IMR-90 (cell line): ENCODE measurements at regions not wholly inside any gene's neighbourhood (a gene's known extent, or its start where the extent isn't known, plus 50 kb on each side); places are given as distances from the start of the nearest gene placed in this dataset.

Source experiments
- ATAC-seq: fragments of 200-7000 bp; cut with Tn5 transposase; 2 replicates; pipeline ENCODE4 v1.9.1; 2020; ENCODE audit warnings: low read depth, mild to moderate bottlenecking, moderate library complexity
- BruUV-seq: library from RNA; stranded (reverse); fragments of 400-500 nt; replicated peaks from 2 replicates; lab custom pipeline; 2021; lab: Mats Ljungman, UMichigan
- CTCF ChIA-PET: fragments of 300-600 bp; formaldehyde crosslinking; extraction: SDS; loops from one replicate; lab custom pipeline; 2021; ENCODE audit warnings: antibody characterized with exemption; lab: Yijun Ruan, JAX
- POLR2A ChIA-PET: fragments of 300-600 bp; sonication (Branson Sonifier 250); formaldehyde crosslinking; loops from one replicate; lab custom pipeline; 2022; ENCODE audit warnings: antibody characterized with exemption; ENCODE audit not compliant: unreplicated experiment; lab: Charles Lee
- DNase-seq: peaks from one replicate; pipeline ENCODE4 v3.0.0; 2013
- H2AFZ ChIP-seq: replicated peaks from 2 replicates; pipeline ENCODE3; 2013; ENCODE audit warnings: low read length, mild to moderate bottlenecking; ENCODE audit not compliant: poor library complexity
- H2AK5ac ChIP-seq: 2 replicates; pipeline ENCODE4 v1.6.1; 2013; ENCODE audit warnings: low read depth, low read length, inconsistent platforms
- H2AK9ac ChIP-seq: replicated peaks from 2 replicates; pipeline ENCODE3; 2013; ENCODE audit warnings: mild to moderate bottlenecking, low read depth, low read length, moderate library complexity; ENCODE audit not compliant: poor library complexity
- H2BK120ac ChIP-seq: 2 replicates; pipeline ENCODE4 v1.6.1; 2013; ENCODE audit warnings: low read depth, low read length, inconsistent platforms
- H2BK15ac ChIP-seq: 3 replicates; pipeline ENCODE4 v1.6.1; 2013; ENCODE audit warnings: low read depth, low read length, inconsistent platforms
- H2BK20ac ChIP-seq: 2 replicates; pipeline ENCODE4 v1.6.1; 2013; ENCODE audit warnings: low read depth, mild to moderate bottlenecking, inconsistent platforms, low read length, moderate library complexity
- H2BK5ac ChIP-seq: 2 replicates; pipeline ENCODE4 v1.6.1; 2013; ENCODE audit warnings: mild to moderate bottlenecking, low read depth, low read length, inconsistent platforms; ENCODE audit not compliant: poor library complexity, severe bottlenecking
- H3K14ac ChIP-seq: replicated peaks from 2 replicates; pipeline ENCODE4 v1.6.1; 2013; ENCODE audit warnings: low read depth, low read length, inconsistent platforms
- H3K18ac ChIP-seq: 2 replicates; pipeline ENCODE4 v1.6.1; 2013; ENCODE audit warnings: low read depth, low read length, control low read depth
- H3K23ac ChIP-seq: 2 replicates; pipeline ENCODE4 v1.6.1; 2013; ENCODE audit warnings: low read depth, low read length, inconsistent platforms
- H3K27ac ChIP-seq: 2 replicates; pipeline ENCODE4 v1.5.1; 2013; ENCODE audit warnings: mild to moderate bottlenecking, control low read depth, low read length; ENCODE audit not compliant: insufficient read depth
- H3K27me3 ChIP-seq: 2 replicates; pipeline ENCODE4 v1.6.1; 2013; ENCODE audit warnings: low read length; ENCODE audit not compliant: control insufficient read depth, insufficient read depth
- H3K36me3 ChIP-seq: 2 replicates; pipeline ENCODE4 v1.6.1; 2013; ENCODE audit warnings: low read length, mixed read lengths; ENCODE audit not compliant: control insufficient read depth, insufficient read depth
- H3K4ac ChIP-seq: 2 replicates; pipeline ENCODE4 v1.6.1; 2013; ENCODE audit warnings: low read depth, low read length, inconsistent platforms
- H3K4me1 ChIP-seq: 2 replicates; pipeline ENCODE4 v1.6.1; 2013; ENCODE audit warnings: low read length, mixed read lengths; ENCODE audit not compliant: control insufficient read depth, insufficient read depth
- H3K4me2 ChIP-seq: 2 replicates; pipeline ENCODE4 v1.6.1; 2013; ENCODE audit warnings: low read depth, mild to moderate bottlenecking, control low read depth, low read length, moderate library complexity
- H3K4me3 ChIP-seq: 2 replicates; pipeline ENCODE4 v1.5.1; 2013; ENCODE audit warnings: low read depth, mild to moderate bottlenecking, control low read depth, low read length, moderate library complexity; ENCODE audit not compliant: insufficient read depth
- H3K56ac ChIP-seq: 2 replicates; pipeline ENCODE4 v1.6.1; 2013; ENCODE audit warnings: low read length, inconsistent platforms; ENCODE audit not compliant: insufficient read depth; ENCODE audit errors: extremely low read depth
- H3K79me1 ChIP-seq, 2 experiments: 2 replicates each; pipeline ENCODE4 v1.6.1; 2013; ENCODE audit warnings: low read length in 2 of 2, inconsistent platforms in 1 of 2, low read depth in 1 of 2
- H3K9ac ChIP-seq: 2 replicates; pipeline ENCODE4 v1.6.1; 2013; ENCODE audit warnings: low read depth, low read length, control low read depth
- H3K9me1 ChIP-seq: 2 replicates; pipeline ENCODE4 v1.6.1; 2013; ENCODE audit warnings: low read length, inconsistent platforms; ENCODE audit not compliant: insufficient read depth
- H3K9me3 ChIP-seq: 2 replicates; pipeline ENCODE4 v1.6.1; 2013; ENCODE audit warnings: low read length; ENCODE audit not compliant: control insufficient read depth, insufficient read depth
- H4K20me1 ChIP-seq: 2 replicates; pipeline ENCODE4 v1.6.1; 2013; ENCODE audit warnings: low read length, inconsistent platforms; ENCODE audit not compliant: insufficient read depth
- H4K5ac ChIP-seq: 2 replicates; pipeline ENCODE4 v1.6.1; 2013; ENCODE audit warnings: mild to moderate bottlenecking, low read depth, low read length, control low read depth
- H4K8ac ChIP-seq, 2 experiments: 2 replicates each; pipeline ENCODE4 v1.6.1; 2013; ENCODE audit warnings: low read depth in 2 of 2, low read length in 2 of 2, control low read depth in 1 of 2, inconsistent platforms in 1 of 2
- H4K91ac ChIP-seq: 2 replicates; pipeline ENCODE4 v1.6.1; 2013; ENCODE audit warnings: low read depth, low read length, inconsistent platforms; ENCODE audit not compliant: insufficient read depth
- BHLHE40 ChIP-seq: fragments of 150-350 bp; IDR thresholded peaks from 2 replicates; pipeline ENCODE4 v1.6.1; 2016; ENCODE audit warnings: mild to moderate bottlenecking, low read depth, low read length
- CEBPB ChIP-seq: IDR thresholded peaks from 2 replicates; pipeline ENCODE4 v1.6.1; 2012; ENCODE audit warnings: low read depth, low read length, improper control_type of control experiment
- CHD1 ChIP-seq: IDR thresholded peaks from 2 replicates; pipeline ENCODE4 v1.6.1; 2012; ENCODE audit warnings: low read depth, low read length, improper control_type of control experiment
- FOS ChIP-seq: fragments of 150-350 bp; IDR thresholded peaks from 2 replicates; pipeline ENCODE4 v1.6.1; 2016; ENCODE audit warnings: low read depth, low read length
- MXI1 ChIP-seq: IDR thresholded peaks from 2 replicates; pipeline ENCODE4 v1.6.1; 2012; ENCODE audit warnings: low read depth, mild to moderate bottlenecking, low read length, moderate library complexity, borderline replicate concordance
- NFE2L2 ChIP-seq: fragments of 150-350 bp; IDR thresholded peaks from 2 replicates; pipeline ENCODE4 v1.6.1; 2016; ENCODE audit warnings: low read depth, mild to moderate bottlenecking, low read length
- POLR2A ChIP-seq: IDR thresholded peaks from 2 replicates; pipeline ENCODE4 v1.6.1; 2012; ENCODE audit warnings: mild to moderate bottlenecking, low read depth, low read length
- RAD21 ChIP-seq: IDR thresholded peaks from 2 replicates; pipeline ENCODE4 v1.6.1; 2012; ENCODE audit warnings: low read length, improper control_type of control experiment
- RFX5 ChIP-seq: IDR thresholded peaks from 2 replicates; pipeline ENCODE4 v1.8.0; 2012; ENCODE audit warnings: low read depth, mild to moderate bottlenecking, low read length, moderate library complexity
- WGBS, 2 experiments: methylation state at CpG; one replicate each; pipeline versions ENCODE4 v1.1.5 to v1.1.7; 2013; ENCODE audit warnings: missing lambda C conversion rate in 2 of 2; ENCODE audit not compliant: insufficient read length in 1 of 2; ENCODE audit errors: extremely low coverage in 2 of 2; 5-methylcytosine and 5-hydroxymethylcytosine counted together
- dilution Hi-C: fragments of 300-500 bp; cut with HindIII; formaldehyde crosslinking; loops from one replicate; pipeline ENCODE4 v1.14.3; 2018; ENCODE audit warnings: low sequenced_read_pairs; ENCODE audit not compliant: unreplicated experiment
- in situ Hi-C: fragments of 300-500 bp; cut with MboI; formaldehyde crosslinking; loops from 3 replicates; pipeline ENCODE4 v1.14.3; 2019; ENCODE audit warnings: low sequenced_read_pairs, inconsistent platforms, mixed read lengths
- intact Hi-C: fragments of 100-400 bp; cut with micrococcal nuclease; formaldehyde crosslinking; loops from 2 replicates; pipeline ENCODE4 v1.10.0; 2022

DNA sequence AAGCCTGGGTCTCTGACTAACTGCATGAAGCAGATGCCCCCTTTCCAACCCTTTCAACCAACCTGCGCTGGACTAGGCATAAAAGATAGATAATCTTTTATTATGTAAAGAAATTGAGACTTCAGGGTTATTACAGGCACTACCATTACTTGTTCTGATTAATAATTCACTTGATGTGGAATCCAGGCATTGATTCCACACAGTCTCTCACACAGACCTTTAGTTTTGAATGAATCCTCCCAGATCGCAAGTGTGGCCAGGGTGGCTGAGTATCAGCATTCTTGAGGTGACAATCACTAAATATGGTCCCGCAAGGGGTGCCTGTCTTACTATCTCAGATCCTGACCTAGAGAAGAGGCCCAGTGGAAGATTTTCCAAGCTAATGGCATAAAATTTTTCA, 368.9 kb upstream of the ONECUT1 start:
- Histone ChIP-seq H4K8ac (no peak overlapping the region), H3K4me3 (no peak overlapping the region), H3K79me1 (no peaks in the 10 kb centered on the region), H4K20me1 (no peaks in the 10 kb centered on the region), H2BK5ac (no peak overlapping the region), H3K23ac (no peak overlapping the region), H3K4me2 (no peak overlapping the region), H3K9ac (no peak overlapping the region), H3K14ac (no peak overlapping the region), H3K27me3 (no peaks in the 10 kb centered on the region), H3K18ac (no peak overlapping the region), H3K27ac (no peak overlapping the region), H2BK20ac (no peak overlapping the region), H2AK9ac (no peak overlapping the region), H3K56ac (no peak overlapping the region), H3K4me1 (no peaks in the 10 kb centered on the region), H4K91ac (no peak overlapping the region), H2BK120ac (no peak overlapping the region), H3K36me3 (no peaks in the 10 kb centered on the region), H3K4ac (no peak overlapping the region), H2AK5ac (no peak overlapping the region), H3K9me3 (peaks cover 12% of the 10 kb centered on the region), H2BK15ac (no peak overlapping the region), H4K5ac (no peak overlapping the region), H2AFZ (no peak overlapping the region), H3K9me1 (no peaks in the 10 kb centered on the region)
- intact Hi-C loops (no loop called here), in situ Hi-C loops (no loop called here), dilution Hi-C loops (no loop called here)
- WGBS, 2 experiments, result 100% methylated on average over 1 of the region's 3 CpGs; no CpG with 5 or more reads in 1 of the 2 experiments
- DNase-seq (no peak), ATAC-seq (no peak)
- no TSS peak for BruUV-seq
- CTCF ChIA-PET, result no interaction called here
- POLR2A ChIA-PET, result no interaction called here
- no peak for TF ChIP-seq BHLHE40
- TF ChIP-seq MXI1, result no peak
- TF ChIP-seq FOS, result no peak
- no peak for TF ChIP-seq NFE2L2
- no peak for TF ChIP-seq RAD21
- TF ChIP-seq CEBPB, result no peak
- TF ChIP-seq CHD1, result no peak
- no peak for TF ChIP-seq POLR2A
- no peak for TF ChIP-seq RFX5
